Hepatocyte (in vitro differentiated cells): ENCODE measurements at regions not wholly inside any gene's neighbourhood (a gene's known extent, or its start where the extent isn't known, plus 50 kb on each side); places are given as distances from the start of the nearest gene placed in this dataset.

Experiments used
- DNase-seq: peaks from one replicate; pipeline ENCODE4 v3.0.0-alpha.2; 2016; ENCODE audit warnings: low spot score
- H2AFZ ChIP-seq: fragments of 200-600 bp; sonication (generic); 2 replicates; pipeline ENCODE4 v1.6.0; 2016; ENCODE audit warnings: antibody characterized with exemption, mild to moderate bottlenecking
- H3K27ac ChIP-seq: fragments of 200-600 bp; sonication (generic); 2 replicates; pipeline ENCODE4 v1.5.1; 2016; ENCODE audit warnings: mild to moderate bottlenecking
- H3K27me3 ChIP-seq: fragments of 200-600 bp; sonication (generic); 2 replicates; pipeline ENCODE4 v1.6.1; 2016
- H3K36me3 ChIP-seq: fragments of 200-600 bp; sonication (generic); replicated peaks from 2 replicates; pipeline ENCODE4 v1.5.1; 2016; ENCODE audit warnings: low read depth; ENCODE audit not compliant: insufficient read depth
- H3K4me1 ChIP-seq: fragments of 200-600 bp; sonication (generic); 2 replicates; pipeline ENCODE4 v1.5.1; 2016; ENCODE audit warnings: mild to moderate bottlenecking, moderate library complexity; ENCODE audit not compliant: insufficient read depth
- H3K4me2 ChIP-seq: fragments of 200-600 bp; sonication (generic); 2 replicates; pipeline ENCODE4 v1.6.0; 2016
- H3K4me3 ChIP-seq: fragments of 200-600 bp; sonication (generic); 2 replicates; pipeline ENCODE4 v1.5.1; 2016; ENCODE audit warnings: mild to moderate bottlenecking
- H3K79me2 ChIP-seq: fragments of 200-600 bp; sonication (generic); 2 replicates; pipeline ENCODE4 v1.6.0; 2017; ENCODE audit warnings: mild to moderate bottlenecking
- H3K9me2 ChIP-seq: fragments of 200-600 bp; sonication (generic); replicated peaks from 2 replicates; pipeline ENCODE4 v1.6.0; 2017; ENCODE audit warnings: mild to moderate bottlenecking; ENCODE audit not compliant: insufficient read depth
- H3K9me3 ChIP-seq: fragments of 200-600 bp; sonication (generic); 2 replicates; pipeline ENCODE4 v1.5.1; 2016; ENCODE audit warnings: low read depth, mild to moderate bottlenecking
- H4K20me1 ChIP-seq: fragments of 200-600 bp; sonication (generic); 2 replicates; pipeline ENCODE4 v1.6.0; 2016; ENCODE audit warnings: mild to moderate bottlenecking; ENCODE audit not compliant: insufficient read depth, poor library complexity, severe bottlenecking
- EZH2 ChIP-seq: fragments of 200-600 bp; sonication (generic); IDR thresholded peaks from 2 replicates; pipeline ENCODE4 v1.6.1; 2016; ENCODE audit warnings: antibody characterized with exemption, mild to moderate bottlenecking, borderline replicate concordance
- EZH2phosphoT487 ChIP-seq: fragments of 200-600 bp; sonication (generic); IDR thresholded peaks from one replicate; pipeline ENCODE4 v1.6.1; 2018; ENCODE audit warnings: antibody characterized with exemption, mild to moderate bottlenecking, low read depth, moderate library complexity; ENCODE audit not compliant: unreplicated experiment, severe bottlenecking
- WGBS: methylation state at CpG from one replicate; pipeline ENCODE4 v1.1.6; 2016; ENCODE audit warnings: low lambda C conversion rate; ENCODE audit errors: missing lambda C conversion rate; 5-methylcytosine and 5-hydroxymethylcytosine counted together
- TF ChIP-seq, protein P1 (sequence below): fragments of 200-600 bp; sonication (generic); IDR thresholded peaks from 2 replicates; pipeline ENCODE4 v1.5.1; 2016; ENCODE audit warnings: antibody characterized with exemption, mild to moderate bottlenecking; ENCODE audit not compliant: poor library complexity

DNA sequence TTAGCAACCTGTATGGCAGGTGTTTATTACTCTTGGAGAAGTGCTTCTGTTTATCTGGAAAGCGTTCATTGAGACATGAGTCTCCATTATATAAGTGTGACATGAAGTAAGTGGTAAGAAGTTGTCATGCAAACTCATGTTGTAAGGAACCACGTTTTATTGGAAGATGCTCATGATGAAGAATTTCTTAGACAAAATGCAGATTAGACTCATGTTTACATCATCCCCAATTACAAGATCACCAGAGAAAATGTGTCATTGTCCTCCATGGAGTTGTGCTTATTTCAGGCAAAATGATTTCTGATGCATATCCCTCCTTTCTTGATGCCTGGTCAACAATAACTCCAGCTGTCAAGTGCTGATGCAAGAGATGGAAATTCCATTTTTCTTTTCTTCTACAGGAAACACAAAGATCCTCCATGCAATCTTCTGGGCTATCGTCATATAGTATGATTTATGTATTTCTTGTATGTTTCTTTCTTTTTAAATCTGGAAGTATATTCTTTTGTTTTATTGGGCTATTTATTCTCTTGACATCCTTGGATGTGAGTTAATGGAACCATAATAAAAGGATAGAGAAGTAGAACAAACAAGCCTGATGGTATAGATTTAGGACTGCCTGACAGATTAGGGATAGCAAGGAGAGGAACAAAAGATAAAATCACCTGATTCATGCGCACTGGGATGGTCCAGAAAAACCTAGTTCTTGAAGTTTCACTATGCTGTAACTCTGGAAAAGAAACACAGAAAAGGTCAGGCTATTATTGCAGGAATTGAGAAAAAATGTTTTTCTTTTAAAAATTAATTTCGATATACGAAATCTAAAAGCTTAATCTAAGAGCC, 50.7 kb upstream of the DIAPH3 start:
- Histone ChIP-seq H3K4me1 (peaks cover 3% of the 10 kb centered on the region), H3K4me2 (no peak overlapping the region), H2AFZ (no peak overlapping the region), H3K9me3 (no peaks in the 10 kb centered on the region), H4K20me1 (no peaks in the 10 kb centered on the region), H3K9me2 (no peaks in the 10 kb centered on the region), H3K27ac (no peak overlapping the region), H3K27me3 (no peaks in the 10 kb centered on the region), H3K4me3 (no peak overlapping the region), H3K79me2 (no peaks in the 10 kb centered on the region), H3K36me3 (no peaks in the 10 kb centered on the region)
- TF ChIP-seq EZH2 (no peak), EZH2phosphoT487 (no peak)
- TF ChIP-seq, protein P1, sequence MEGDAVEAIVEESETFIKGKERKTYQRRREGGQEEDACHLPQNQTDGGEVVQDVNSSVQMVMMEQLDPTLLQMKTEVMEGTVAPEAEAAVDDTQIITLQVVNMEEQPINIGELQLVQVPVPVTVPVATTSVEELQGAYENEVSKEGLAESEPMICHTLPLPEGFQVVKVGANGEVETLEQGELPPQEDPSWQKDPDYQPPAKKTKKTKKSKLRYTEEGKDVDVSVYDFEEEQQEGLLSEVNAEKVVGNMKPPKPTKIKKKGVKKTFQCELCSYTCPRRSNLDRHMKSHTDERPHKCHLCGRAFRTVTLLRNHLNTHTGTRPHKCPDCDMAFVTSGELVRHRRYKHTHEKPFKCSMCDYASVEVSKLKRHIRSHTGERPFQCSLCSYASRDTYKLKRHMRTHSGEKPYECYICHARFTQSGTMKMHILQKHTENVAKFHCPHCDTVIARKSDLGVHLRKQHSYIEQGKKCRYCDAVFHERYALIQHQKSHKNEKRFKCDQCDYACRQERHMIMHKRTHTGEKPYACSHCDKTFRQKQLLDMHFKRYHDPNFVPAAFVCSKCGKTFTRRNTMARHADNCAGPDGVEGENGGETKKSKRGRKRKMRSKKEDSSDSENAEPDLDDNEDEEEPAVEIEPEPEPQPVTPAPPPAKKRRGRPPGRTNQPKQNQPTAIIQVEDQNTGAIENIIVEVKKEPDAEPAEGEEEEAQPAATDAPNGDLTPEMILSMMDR = no peak
- DNase-seq = no peak
- WGBS = 85% methylated on average over 6 of the region's 6 CpGs

DNA sequence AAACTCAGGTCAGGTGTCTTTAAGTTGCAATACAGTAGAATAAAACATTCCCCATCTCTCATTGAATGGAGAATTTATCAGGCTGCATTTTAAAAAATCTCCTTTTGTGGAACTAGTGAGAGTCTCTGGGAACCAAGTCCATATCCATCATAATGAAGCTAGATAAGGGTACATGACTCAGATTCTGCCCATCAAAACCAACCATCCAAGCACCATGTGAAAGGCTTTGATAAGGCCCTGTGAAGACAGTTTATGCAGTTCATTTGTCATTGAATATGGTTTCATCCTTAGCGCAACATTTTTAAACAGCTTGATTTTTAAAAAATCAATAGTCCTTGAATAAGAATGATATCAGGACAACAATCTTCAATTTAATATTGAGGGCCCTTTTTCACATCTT, 56.3 kb upstream of the DIAPH3 start:
- Histone ChIP-seq H3K9me3 (no peaks in the 10 kb centered on the region), H4K20me1 (no peaks in the 10 kb centered on the region), H3K79me2 (no peaks in the 10 kb centered on the region), H3K27me3 (no peaks in the 10 kb centered on the region), H3K4me3 (no peak overlapping the region), H3K36me3 (no peaks in the 10 kb centered on the region), H3K4me2 (no peak overlapping the region), H2AFZ (no peak overlapping the region), H3K27ac (no peak overlapping the region), H3K4me1 (no peaks in the 10 kb centered on the region), H3K9me2 (no peaks in the 10 kb centered on the region)
- TF ChIP-seq EZH2phosphoT487 (no peak), EZH2 (no peak)
- TF ChIP-seq, protein P1 = no peak
- 100% methylated on average over 1 of the region's 1 CpG for WGBS
- no peak for DNase-seq

DNA sequence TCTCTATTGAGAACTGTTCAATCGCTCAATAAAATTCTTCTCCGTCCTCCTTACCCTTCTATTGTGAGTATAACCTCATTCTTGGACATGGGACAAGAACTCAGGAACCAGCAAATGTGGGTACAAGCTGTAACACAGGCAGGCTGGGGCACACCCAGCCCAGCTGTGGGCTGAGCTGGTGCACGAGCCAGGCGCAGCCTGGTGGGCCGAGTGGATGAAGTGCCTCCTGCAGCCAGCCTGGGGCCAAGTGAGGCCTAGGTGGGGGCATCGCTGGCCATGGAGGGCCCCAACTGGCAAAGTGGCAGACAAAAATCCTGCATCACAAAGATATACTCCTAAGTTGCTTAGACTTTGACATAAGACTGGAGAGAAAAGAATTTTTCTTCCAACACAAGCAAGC, 57.9 kb upstream of the DIAPH3 start:
- no peak for DNase-seq
- no peaks in the 10 kb centered on the region for H3K4me1 ChIP-seq
- H3K27me3 ChIP-seq = no peaks in the 10 kb centered on the region
- H3K4me3 ChIP-seq = no peak overlapping the region
- H3K4me2 ChIP-seq = no peak overlapping the region
- H3K9me2 ChIP-seq = no peaks in the 10 kb centered on the region
- TF ChIP-seq EZH2 (no peak), EZH2phosphoT487 (no peak)
- TF ChIP-seq, protein P1 = no peak
- no peak overlapping the region for H3K27ac ChIP-seq
- no peaks in the 10 kb centered on the region for H3K36me3 ChIP-seq
- H3K79me2 ChIP-seq = no peaks in the 10 kb centered on the region
- H3K9me3 ChIP-seq = no peaks in the 10 kb centered on the region
- WGBS = 93% methylated on average over 6 of the region's 6 CpGs
- H2AFZ ChIP-seq = no peak overlapping the region
- H4K20me1 ChIP-seq = no peaks in the 10 kb centered on the region
